ENCODE measurements at regions not wholly inside any gene's neighbourhood (a gene's known extent, or its start where the extent isn't known, plus 50 kb on each side); places are given as distances from the start of the nearest gene placed in this dataset.

DNA sequence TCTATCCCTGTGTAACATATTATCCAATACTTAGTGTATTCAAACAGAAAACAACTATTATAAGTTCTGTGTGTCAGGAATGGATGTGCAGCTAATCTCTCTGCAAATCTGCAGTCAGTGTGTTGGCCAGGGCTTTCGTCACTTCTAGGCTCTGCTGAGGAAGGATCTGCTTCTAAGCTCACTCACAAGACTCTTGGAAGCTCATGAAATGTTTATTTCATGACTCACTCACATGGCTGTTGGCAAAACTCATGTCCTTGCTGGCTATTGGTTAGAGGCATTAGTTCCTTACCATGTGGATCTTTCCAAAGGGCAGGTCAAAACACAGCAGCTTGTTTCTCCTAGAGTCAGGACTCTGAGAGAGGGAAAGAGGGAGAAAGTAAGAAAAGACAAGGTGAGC is 367.4 kb upstream of the SMARCA2 start:
- H3K4me1 ChIP-seq (ENCODE audit: insufficient read depth) = no peaks in the 10 kb centered on the region
- ATAC-seq (no peak), DNase-seq (ENCODE audit: low spot score) (no peak)
- no peaks in the 10 kb centered on the region for H3K9me3 Mint-ChIP-seq
- no peaks in the 10 kb centered on the region for H4K20me1 ChIP-seq (replicated peaks; ENCODE audit: insufficient read depth)
- H3K79me2 ChIP-seq (replicated peaks; ENCODE audit: insufficient read depth) = no peaks in the 10 kb centered on the region
- H3K4me3 ChIP-seq = no peak overlapping the region
- H3K4me3 Mint-ChIP-seq = no peak overlapping the region
- H3K36me3 Mint-ChIP-seq (ENCODE audit: low read depth) = no peaks in the 10 kb centered on the region
- TF ChIP-seq, protein P1, sequence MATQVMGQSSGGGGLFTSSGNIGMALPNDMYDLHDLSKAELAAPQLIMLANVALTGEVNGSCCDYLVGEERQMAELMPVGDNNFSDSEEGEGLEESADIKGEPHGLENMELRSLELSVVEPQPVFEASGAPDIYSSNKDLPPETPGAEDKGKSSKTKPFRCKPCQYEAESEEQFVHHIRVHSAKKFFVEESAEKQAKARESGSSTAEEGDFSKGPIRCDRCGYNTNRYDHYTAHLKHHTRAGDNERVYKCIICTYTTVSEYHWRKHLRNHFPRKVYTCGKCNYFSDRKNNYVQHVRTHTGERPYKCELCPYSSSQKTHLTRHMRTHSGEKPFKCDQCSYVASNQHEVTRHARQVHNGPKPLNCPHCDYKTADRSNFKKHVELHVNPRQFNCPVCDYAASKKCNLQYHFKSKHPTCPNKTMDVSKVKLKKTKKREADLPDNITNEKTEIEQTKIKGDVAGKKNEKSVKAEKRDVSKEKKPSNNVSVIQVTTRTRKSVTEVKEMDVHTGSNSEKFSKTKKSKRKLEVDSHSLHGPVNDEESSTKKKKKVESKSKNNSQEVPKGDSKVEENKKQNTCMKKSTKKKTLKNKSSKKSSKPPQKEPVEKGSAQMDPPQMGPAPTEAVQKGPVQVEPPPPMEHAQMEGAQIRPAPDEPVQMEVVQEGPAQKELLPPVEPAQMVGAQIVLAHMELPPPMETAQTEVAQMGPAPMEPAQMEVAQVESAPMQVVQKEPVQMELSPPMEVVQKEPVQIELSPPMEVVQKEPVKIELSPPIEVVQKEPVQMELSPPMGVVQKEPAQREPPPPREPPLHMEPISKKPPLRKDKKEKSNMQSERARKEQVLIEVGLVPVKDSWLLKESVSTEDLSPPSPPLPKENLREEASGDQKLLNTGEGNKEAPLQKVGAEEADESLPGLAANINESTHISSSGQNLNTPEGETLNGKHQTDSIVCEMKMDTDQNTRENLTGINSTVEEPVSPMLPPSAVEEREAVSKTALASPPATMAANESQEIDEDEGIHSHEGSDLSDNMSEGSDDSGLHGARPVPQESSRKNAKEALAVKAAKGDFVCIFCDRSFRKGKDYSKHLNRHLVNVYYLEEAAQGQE (IDR thresholded peaks at IDR 0.05; ENCODE audit: unreplicated experiment) = no peak
- TF ChIP-seq ZNF331 (CRISPR knock-in tag; IDR thresholded peaks at IDR 0.05; ENCODE audit: low read depth) = no peak
- TF ChIP-seq ZNF114 (CRISPR knock-in tag; IDR thresholded peaks at IDR 0.05) = no peak
- TF ChIP-seq, protein P2, sequence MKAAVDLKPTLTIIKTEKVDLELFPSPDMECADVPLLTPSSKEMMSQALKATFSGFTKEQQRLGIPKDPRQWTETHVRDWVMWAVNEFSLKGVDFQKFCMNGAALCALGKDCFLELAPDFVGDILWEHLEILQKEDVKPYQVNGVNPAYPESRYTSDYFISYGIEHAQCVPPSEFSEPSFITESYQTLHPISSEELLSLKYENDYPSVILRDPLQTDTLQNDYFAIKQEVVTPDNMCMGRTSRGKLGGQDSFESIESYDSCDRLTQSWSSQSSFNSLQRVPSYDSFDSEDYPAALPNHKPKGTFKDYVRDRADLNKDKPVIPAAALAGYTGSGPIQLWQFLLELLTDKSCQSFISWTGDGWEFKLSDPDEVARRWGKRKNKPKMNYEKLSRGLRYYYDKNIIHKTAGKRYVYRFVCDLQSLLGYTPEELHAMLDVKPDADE (IDR thresholded peaks at IDR 0.05) = no peak
- TF ChIP-seq, protein P3, sequence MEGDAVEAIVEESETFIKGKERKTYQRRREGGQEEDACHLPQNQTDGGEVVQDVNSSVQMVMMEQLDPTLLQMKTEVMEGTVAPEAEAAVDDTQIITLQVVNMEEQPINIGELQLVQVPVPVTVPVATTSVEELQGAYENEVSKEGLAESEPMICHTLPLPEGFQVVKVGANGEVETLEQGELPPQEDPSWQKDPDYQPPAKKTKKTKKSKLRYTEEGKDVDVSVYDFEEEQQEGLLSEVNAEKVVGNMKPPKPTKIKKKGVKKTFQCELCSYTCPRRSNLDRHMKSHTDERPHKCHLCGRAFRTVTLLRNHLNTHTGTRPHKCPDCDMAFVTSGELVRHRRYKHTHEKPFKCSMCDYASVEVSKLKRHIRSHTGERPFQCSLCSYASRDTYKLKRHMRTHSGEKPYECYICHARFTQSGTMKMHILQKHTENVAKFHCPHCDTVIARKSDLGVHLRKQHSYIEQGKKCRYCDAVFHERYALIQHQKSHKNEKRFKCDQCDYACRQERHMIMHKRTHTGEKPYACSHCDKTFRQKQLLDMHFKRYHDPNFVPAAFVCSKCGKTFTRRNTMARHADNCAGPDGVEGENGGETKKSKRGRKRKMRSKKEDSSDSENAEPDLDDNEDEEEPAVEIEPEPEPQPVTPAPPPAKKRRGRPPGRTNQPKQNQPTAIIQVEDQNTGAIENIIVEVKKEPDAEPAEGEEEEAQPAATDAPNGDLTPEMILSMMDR (conservative IDR thresholded peaks at IDR 0.05; ENCODE audit: low read depth in 2 of 2) = no peak
- TF ChIP-seq NANOG (IDR thresholded peaks at IDR 0.05; ENCODE audit: borderline replicate concordance) = no peak
- no peak for TF ChIP-seq JUNB (IDR thresholded peaks at IDR 0.05; ENCODE audit: unreplicated experiment)
- TF ChIP-seq CREB1 (CRISPR knock-in tag; IDR thresholded peaks at IDR 0.05; ENCODE audit: low read depth) = no peak
- TF ChIP-seq POLR2AphosphoS5 (IDR thresholded peaks at IDR 0.05; ENCODE audit: low read depth) = no peak
- TF ChIP-seq, protein P4, sequence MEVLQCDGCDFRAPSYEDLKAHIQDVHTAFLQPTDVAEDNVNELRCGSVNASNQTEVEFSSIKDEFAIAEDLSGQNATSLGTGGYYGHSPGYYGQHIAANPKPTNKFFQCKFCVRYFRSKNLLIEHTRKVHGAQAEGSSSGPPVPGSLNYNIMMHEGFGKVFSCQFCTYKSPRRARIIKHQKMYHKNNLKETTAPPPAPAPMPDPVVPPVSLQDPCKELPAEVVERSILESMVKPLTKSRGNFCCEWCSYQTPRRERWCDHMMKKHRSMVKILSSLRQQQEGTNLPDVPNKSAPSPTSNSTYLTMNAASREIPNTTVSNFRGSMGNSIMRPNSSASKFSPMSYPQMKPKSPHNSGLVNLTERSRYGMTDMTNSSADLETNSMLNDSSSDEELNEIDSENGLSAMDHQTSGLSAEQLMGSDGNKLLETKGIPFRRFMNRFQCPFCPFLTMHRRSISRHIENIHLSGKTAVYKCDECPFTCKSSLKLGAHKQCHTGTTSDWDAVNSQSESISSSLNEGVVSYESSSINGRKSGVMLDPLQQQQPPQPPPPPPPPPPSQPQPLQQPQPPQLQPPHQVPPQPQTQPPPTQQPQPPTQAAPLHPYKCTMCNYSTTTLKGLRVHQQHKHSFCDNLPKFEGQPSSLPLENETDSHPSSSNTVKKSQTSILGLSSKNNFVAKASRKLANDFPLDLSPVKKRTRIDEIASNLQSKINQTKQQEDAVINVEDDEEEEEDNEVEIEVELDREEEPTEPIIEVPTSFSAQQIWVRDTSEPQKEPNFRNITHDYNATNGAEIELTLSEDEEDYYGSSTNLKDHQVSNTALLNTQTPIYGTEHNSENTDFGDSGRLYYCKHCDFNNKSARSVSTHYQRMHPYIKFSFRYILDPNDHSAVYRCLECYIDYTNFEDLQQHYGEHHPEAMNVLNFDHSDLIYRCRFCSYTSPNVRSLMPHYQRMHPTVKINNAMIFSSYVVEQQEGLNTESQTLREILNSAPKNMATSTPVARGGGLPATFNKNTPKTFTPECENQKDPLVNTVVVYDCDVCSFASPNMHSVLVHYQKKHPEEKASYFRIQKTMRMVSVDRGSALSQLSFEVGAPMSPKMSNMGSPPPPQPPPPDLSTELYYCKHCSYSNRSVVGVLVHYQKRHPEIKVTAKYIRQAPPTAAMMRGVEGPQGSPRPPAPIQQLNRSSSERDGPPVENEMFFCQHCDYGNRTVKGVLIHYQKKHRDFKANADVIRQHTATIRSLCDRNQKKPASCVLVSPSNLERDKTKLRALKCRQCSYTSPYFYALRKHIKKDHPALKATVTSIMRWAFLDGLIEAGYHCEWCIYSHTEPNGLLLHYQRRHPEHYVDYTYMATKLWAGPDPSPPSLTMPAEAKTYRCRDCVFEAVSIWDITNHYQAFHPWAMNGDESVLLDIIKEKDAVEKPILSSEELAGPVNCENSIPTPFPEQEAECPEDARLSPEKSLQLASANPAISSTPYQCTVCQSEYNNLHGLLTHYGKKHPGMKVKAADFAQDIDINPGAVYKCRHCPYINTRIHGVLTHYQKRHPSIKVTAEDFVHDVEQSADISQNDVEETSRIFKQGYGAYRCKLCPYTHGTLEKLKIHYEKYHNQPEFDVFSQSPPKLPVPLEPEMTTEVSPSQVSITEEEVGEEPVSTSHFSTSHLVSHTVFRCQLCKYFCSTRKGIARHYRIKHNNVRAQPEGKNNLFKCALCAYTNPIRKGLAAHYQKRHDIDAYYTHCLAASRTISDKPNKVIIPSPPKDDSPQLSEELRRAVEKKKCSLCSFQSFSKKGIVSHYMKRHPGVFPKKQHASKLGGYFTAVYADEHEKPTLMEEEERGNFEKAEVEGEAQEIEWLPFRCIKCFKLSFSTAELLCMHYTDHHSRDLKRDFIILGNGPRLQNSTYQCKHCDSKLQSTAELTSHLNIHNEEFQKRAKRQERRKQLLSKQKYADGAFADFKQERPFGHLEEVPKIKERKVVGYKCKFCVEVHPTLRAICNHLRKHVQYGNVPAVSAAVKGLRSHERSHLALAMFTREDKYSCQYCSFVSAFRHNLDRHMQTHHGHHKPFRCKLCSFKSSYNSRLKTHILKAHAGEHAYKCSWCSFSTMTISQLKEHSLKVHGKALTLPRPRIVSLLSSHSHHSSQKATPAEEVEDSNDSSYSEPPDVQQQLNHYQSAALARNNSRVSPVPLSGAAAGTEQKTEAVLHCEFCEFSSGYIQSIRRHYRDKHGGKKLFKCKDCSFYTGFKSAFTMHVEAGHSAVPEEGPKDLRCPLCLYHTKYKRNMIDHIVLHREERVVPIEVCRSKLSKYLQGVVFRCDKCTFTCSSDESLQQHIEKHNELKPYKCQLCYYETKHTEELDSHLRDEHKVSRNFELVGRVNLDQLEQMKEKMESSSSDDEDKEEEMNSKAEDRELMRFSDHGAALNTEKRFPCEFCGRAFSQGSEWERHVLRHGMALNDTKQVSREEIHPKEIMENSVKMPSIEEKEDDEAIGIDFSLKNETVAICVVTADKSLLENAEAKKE (CRISPR knock-in tag; IDR thresholded peaks at IDR 0.05) = no peak
- no peak for TF ChIP-seq EZH2phosphoT487 (IDR thresholded peaks at IDR 0.05; ENCODE audit: unreplicated experiment)
- no peak for TF ChIP-seq STAT1 (IDR thresholded peaks at IDR 0.05; ENCODE audit: unreplicated experiment)
- no peak for TF ChIP-seq EZH2 (IDR thresholded peaks at IDR 0.05; ENCODE audit: low read depth, unreplicated experiment)
- no peaks in the 10 kb centered on the region for H3K36me3 ChIP-seq (ENCODE audit: insufficient read depth)
- H2AFZ ChIP-seq = no peak overlapping the region
- no peaks in the 10 kb centered on the region for H3K27me3 Mint-ChIP-seq (ENCODE audit: insufficient read depth, low read depth, poor library complexity)
- H3K27ac ChIP-seq (ENCODE audit: low read depth) = no peak overlapping the region
- no peaks in the 10 kb centered on the region for H3K9me2 ChIP-seq (ENCODE audit: insufficient read depth)
- H3K27me3 ChIP-seq (ENCODE audit: insufficient read depth) = no peaks in the 10 kb centered on the region
- H3F3A ChIP-seq (replicated peaks; ENCODE audit: low read depth) = no peaks in the 10 kb centered on the region
- H3K27ac Mint-ChIP-seq = no peak overlapping the region
- no peaks in the 10 kb centered on the region for H3K4me1 Mint-ChIP-seq
- H3K4me2 ChIP-seq = no peak overlapping the region

Data from GM23338 (cell line).